H9 (cell line): ENCODE measurements at regions not wholly inside any gene's neighbourhood (a gene's known extent, or its start where the extent isn't known, plus 50 kb on each side); places are given as distances from the start of the nearest gene placed in this dataset.

Experiments used
- DNase-seq: peaks from one replicate; pipeline ENCODE4 v3.0.0-alpha.2; 2017
- H2AFZ ChIP-seq: one replicate; pipeline ENCODE4 v1.6.1; 2013; ENCODE audit warnings: mild to moderate bottlenecking, low read length, control low read depth, moderate library complexity
- H2AK5ac ChIP-seq: 2 replicates; pipeline ENCODE4 v1.6.1; 2013; ENCODE audit warnings: low read length, control low read depth, mixed read lengths; ENCODE audit not compliant: insufficient read length
- H2BK120ac ChIP-seq: one replicate; pipeline ENCODE4 v1.6.1; 2013; ENCODE audit warnings: low read depth, mild to moderate bottlenecking, low read length, control low read depth, inconsistent platforms; ENCODE audit not compliant: poor library complexity, severe bottlenecking
- H2BK12ac ChIP-seq: 2 replicates; pipeline ENCODE4 v1.6.1; 2013; ENCODE audit warnings: low read length, control low read depth, mixed read lengths, low read depth; ENCODE audit not compliant: insufficient read length
- H2BK15ac ChIP-seq: 2 replicates; pipeline ENCODE4 v1.6.1; 2013; ENCODE audit warnings: low read depth, low read length, control low read depth
- H2BK20ac ChIP-seq: one replicate; pipeline ENCODE4 v1.6.1; 2013; ENCODE audit warnings: low read depth, mild to moderate bottlenecking, low read length, control low read depth, inconsistent platforms; ENCODE audit not compliant: poor library complexity, severe bottlenecking
- H2BK5ac ChIP-seq: 2 replicates; pipeline ENCODE4 v1.6.1; 2013; ENCODE audit warnings: low read length, control low read depth, mixed read lengths; ENCODE audit not compliant: insufficient read length
- H3K14ac ChIP-seq: 2 replicates; pipeline ENCODE4 v1.6.1; 2013; ENCODE audit warnings: low read length, control low read depth; ENCODE audit not compliant: insufficient read depth
- H3K18ac ChIP-seq: 2 replicates; pipeline ENCODE4 v1.6.1; 2013; ENCODE audit warnings: low read depth, mild to moderate bottlenecking, mixed read lengths, low read length, control low read depth; ENCODE audit not compliant: insufficient read length
- H3K23ac ChIP-seq: 2 replicates; pipeline ENCODE4 v1.6.1; 2013; ENCODE audit warnings: low read length, control low read depth, mixed read lengths, low read depth; ENCODE audit not compliant: insufficient read length
- H3K23me2 ChIP-seq: 2 replicates; pipeline ENCODE4 v1.6.1; 2013; ENCODE audit warnings: low read depth, mild to moderate bottlenecking, mixed read lengths, low read length, control low read depth; ENCODE audit not compliant: insufficient read length, poor library complexity, severe bottlenecking
- H3K27ac ChIP-seq: 2 replicates; pipeline ENCODE4 v1.5.1; 2013; ENCODE audit warnings: low read length, control low read depth, mixed read lengths, low read depth; ENCODE audit not compliant: insufficient read length
- H3K27me3 ChIP-seq: 2 replicates; pipeline ENCODE4 v1.6.1; 2013; ENCODE audit warnings: low read length, control low read depth, inconsistent platforms; ENCODE audit not compliant: insufficient read depth
- H3K4ac ChIP-seq: 2 replicates; pipeline ENCODE4 v1.6.1; 2013; ENCODE audit warnings: low read depth, mild to moderate bottlenecking, control low read depth, inconsistent platforms, low read length, moderate library complexity
- H3K4me1 ChIP-seq: 2 replicates; pipeline ENCODE4 v1.6.1; 2013; ENCODE audit warnings: low read length, control low read depth, inconsistent platforms; ENCODE audit not compliant: insufficient read depth
- H3K4me2 ChIP-seq: 2 replicates; pipeline ENCODE4 v1.6.1; 2013; ENCODE audit warnings: low read length, control low read depth, mixed read lengths; ENCODE audit not compliant: insufficient read length, insufficient read depth
- H3K56ac ChIP-seq: 2 replicates; pipeline ENCODE4 v1.6.1; 2013; ENCODE audit warnings: low read depth, mild to moderate bottlenecking, mixed read lengths, low read length, control low read depth; ENCODE audit not compliant: insufficient read length
- H3K79me1 ChIP-seq: 2 replicates; pipeline ENCODE4 v1.6.1; 2013; ENCODE audit warnings: low read depth, mild to moderate bottlenecking, moderate library complexity, low read length, control low read depth, inconsistent platforms; ENCODE audit not compliant: insufficient read depth, poor library complexity, severe bottlenecking
- H3K79me2 ChIP-seq: 2 replicates; pipeline ENCODE4 v1.6.1; 2013; ENCODE audit warnings: low read length, control low read depth, inconsistent platforms; ENCODE audit not compliant: insufficient read depth
- H3K9ac ChIP-seq: 2 replicates; pipeline ENCODE4 v1.6.1; 2013; ENCODE audit warnings: low read length, control low read depth, mixed read lengths; ENCODE audit not compliant: insufficient read length; ENCODE audit errors: extremely low read depth
- H3K9me3 ChIP-seq: one replicate; pipeline ENCODE4 v1.6.1; 2013; ENCODE audit warnings: low read depth, low read length, inconsistent platforms; ENCODE audit not compliant: control insufficient read depth
- H3T11ph ChIP-seq: one replicate; pipeline ENCODE4 v1.6.1; 2013; ENCODE audit warnings: mild to moderate bottlenecking, low read length, control low read depth, inconsistent platforms
- H4K20me1 ChIP-seq: one replicate; pipeline ENCODE4 v1.6.1; 2013; ENCODE audit not compliant: control insufficient read depth, insufficient read length, insufficient read depth
- H4K5ac ChIP-seq: 2 replicates; pipeline ENCODE4 v1.6.1; 2013; ENCODE audit warnings: low read depth, mild to moderate bottlenecking, mixed read lengths, low read length, control low read depth; ENCODE audit not compliant: insufficient read length
- H4K8ac ChIP-seq: replicated peaks from 2 replicates; pipeline ENCODE4 v1.6.1; 2013; ENCODE audit warnings: low read length, control low read depth, mixed read lengths, low read depth; ENCODE audit not compliant: insufficient read length
- H4K91ac ChIP-seq: 2 replicates; pipeline ENCODE4 v1.6.1; 2013; ENCODE audit warnings: low read depth, mild to moderate bottlenecking, moderate library complexity, mixed read lengths, low read length, control low read depth; ENCODE audit not compliant: insufficient read length
- H3K27ac Mint-ChIP-seq, 3 experiments: 2 replicates in 2 of 3; 3 replicates in 1 of 3; pipeline ENCODE4 v1.8.0; 2020 to 2021; ENCODE audit warnings: mixed read lengths in 3 of 3, mild to moderate bottlenecking in 1 of 3, moderate library complexity in 1 of 3
- H3K27me3 Mint-ChIP-seq: 2 replicates; pipeline ENCODE4 v1.8.0; 2021; ENCODE audit warnings: low read depth, mild to moderate bottlenecking, moderate library complexity, mixed read lengths
- H3K36me3 Mint-ChIP-seq, 3 experiments: 2 replicates in 2 of 3; 3 replicates in 1 of 3; pipeline ENCODE4 v1.8.0; 2020 to 2021; ENCODE audit warnings: low read depth in 3 of 3, mixed read lengths in 3 of 3; ENCODE audit not compliant: insufficient read depth in 1 of 3
- H3K4me1 Mint-ChIP-seq, 2 experiments: 2 replicates each; pipeline ENCODE4 v1.8.0; 2020; ENCODE audit warnings: mixed read lengths in 2 of 2
- H3K4me3 Mint-ChIP-seq, 2 experiments: 2 replicates in 1 of 2; 3 replicates in 1 of 2; pipeline ENCODE4 v1.8.0; 2020 to 2021; ENCODE audit warnings: mild to moderate bottlenecking in 2 of 2, mixed read lengths in 2 of 2, moderate library complexity in 1 of 2
- H3K9me3 Mint-ChIP-seq, 2 experiments: 2 replicates in 1 of 2; 3 replicates in 1 of 2; pipeline ENCODE4 v1.8.0; 2020; ENCODE audit warnings: mild to moderate bottlenecking in 2 of 2, mixed read lengths in 2 of 2, moderate library complexity in 1 of 2
- CTCF ChIP-seq: fragments of 200-600 bp; sonication (generic); conservative IDR thresholded peaks from 3 replicates; pipeline ENCODE4 v1.8.0; 2021; ENCODE audit warnings: antibody characterized with exemption, mild to moderate bottlenecking
- WGBS: extraction: QIAGEN DNeasy Blood & Tissue Kit; methylation state at CpG from one replicate; pipeline ENCODE4 v1.1.7; 2013; ENCODE audit warnings: missing lambda C conversion rate, low lambda C conversion rate, mixed read lengths; ENCODE audit not compliant: insufficient read length; ENCODE audit errors: extremely low coverage; 5-methylcytosine and 5-hydroxymethylcytosine counted together

GRCh38 chr2:154556607-154557006 lies 141.9 kb upstream of the KCNJ3 start:
- no peaks in the 10 kb centered on the region for H3K27me3 Mint-ChIP-seq
- no peak overlapping the region for H3K4me3 Mint-ChIP-seq
- no CpG with 5 or more reads among the region's 1 CpG for WGBS

More at GRCh38 chr2:154556607-154557006, 141.9 kb upstream of the KCNJ3 start:
- Histone ChIP-seq H3K27ac (no peak overlapping the region), H2BK5ac (no peak overlapping the region), H3K27me3 (no peaks in the 10 kb centered on the region), H3K18ac (no peak overlapping the region), H2AK5ac (no peak overlapping the region), H3K9me3 (no peaks in the 10 kb centered on the region), H3K79me2 (no peaks in the 10 kb centered on the region), H3K9ac (no peak overlapping the region), H2AFZ (no peak overlapping the region), H3K4me1 (no peaks in the 10 kb centered on the region), H3K14ac (no peak overlapping the region), H3K23ac (no peak overlapping the region), H3K56ac (no peak overlapping the region), H2BK12ac (no peak overlapping the region), H3K4ac (no peak overlapping the region), H3K79me1 (no peaks in the 10 kb centered on the region), H3K23me2 (no peaks in the 10 kb centered on the region), H2BK120ac (no peak overlapping the region), H3T11ph (no peak overlapping the region), H4K5ac (no peak overlapping the region), H3K4me2 (no peak overlapping the region), H2BK15ac (no peak overlapping the region), H2BK20ac (no peak overlapping the region), H4K91ac (no peak overlapping the region), H4K8ac (no peak overlapping the region), H4K20me1 (no peaks in the 10 kb centered on the region)
- no peak overlapping the region for H3K27ac Mint-ChIP-seq
- H3K36me3 Mint-ChIP-seq: no peaks in the 10 kb centered on the region; a peak in 2 of 7 replicates
- TF ChIP-seq CTCF: no peak
- H3K9me3 Mint-ChIP-seq: peaks cover 0 to 2% of the 10 kb centered on the region in 2 experiments; a peak in 2 of 5 replicates
- no peaks in the 10 kb centered on the region for H3K4me1 Mint-ChIP-seq
- DNase-seq: no peak
